SK-MEL-5 (cell line): ENCODE measurements at regions not wholly inside any gene's neighbourhood (a gene's known extent, or its start where the extent isn't known, plus 50 kb on each side); places are given as distances from the start of the nearest gene placed in this dataset.
"Not testable (repeated sequence)": the region's sequence is repeated elsewhere in the genome, so short reads cannot be mapped to it uniquely, and the experiment has no call there.

Experiments
- DNase-seq: peaks from one replicate; pipeline ENCODE4 v3.0.0-alpha.2; 2016; ENCODE audit warnings: low read depth, low spot score
- in situ Hi-C: cut with HindIII; loops from 2 replicates; pipeline ENCODE4 v1.10.0; 2016; ENCODE audit warnings: low sequenced_read_pairs, high pct_unique_total_duplicates, low pct_unique_long_range_greater_than_20kb

DNA sequence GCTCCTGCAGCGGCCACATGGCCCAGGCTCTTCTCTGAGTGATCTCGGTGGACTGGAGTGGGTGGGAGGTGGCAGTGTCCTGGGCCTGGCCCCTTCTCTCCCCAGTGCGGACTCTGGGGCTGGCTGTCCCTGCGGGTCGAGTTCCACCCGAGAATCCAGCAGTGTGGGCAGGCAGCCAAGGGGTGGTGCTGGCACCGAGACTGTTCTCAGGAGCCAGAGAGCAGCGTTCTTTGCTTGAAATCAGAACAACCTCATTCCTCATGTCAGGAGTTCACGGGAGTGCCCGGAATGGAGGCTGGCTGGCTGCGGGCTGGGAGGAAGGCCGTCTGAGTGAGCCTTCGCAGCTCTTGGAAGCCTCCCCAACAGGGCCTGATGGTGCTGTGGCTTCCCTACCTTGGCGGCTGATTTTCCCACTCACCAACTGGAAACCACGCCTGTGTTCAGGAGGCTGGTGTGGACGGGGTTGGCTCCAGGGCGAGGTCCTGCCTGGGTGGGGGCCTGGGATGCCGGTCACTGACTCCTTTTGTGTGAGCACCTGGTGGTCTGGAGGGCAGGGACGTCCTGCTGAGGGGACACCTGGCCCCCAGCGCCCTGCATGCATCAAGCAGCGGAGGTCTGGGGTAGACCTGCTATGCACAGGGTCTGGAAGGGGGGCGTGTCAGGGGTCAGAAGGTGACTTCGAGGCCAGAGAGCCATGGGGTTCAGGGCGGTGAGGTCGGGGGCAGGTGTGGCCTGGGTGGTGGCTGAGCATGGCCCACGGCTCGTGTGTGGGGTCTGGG lies 137.6 kb downstream of the TMEM121 start:
- DNase-seq, in situ Hi-C loops: not testable (repeated sequence)

DNA sequence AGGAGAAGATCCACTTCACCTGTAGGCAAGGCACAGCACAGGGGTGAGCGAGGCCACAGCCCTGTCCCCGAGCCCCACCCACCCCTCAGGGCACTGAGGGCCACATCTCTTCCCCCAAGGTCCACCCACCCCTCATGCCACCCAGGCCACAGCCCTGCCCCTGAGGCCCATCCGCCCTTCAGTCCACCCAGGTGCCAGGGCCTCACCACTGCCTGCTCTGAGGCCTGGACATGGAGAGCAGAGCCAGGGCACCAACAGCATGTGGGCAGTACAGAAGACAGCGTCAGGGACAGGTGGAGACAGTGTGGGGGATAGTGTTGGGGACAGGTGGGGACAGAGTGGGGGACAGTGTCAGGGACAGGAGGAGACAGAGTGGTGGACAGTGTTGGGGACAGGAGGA lies 138.3 kb downstream of the TMEM121 start:
- no peak for DNase-seq
- in situ Hi-C loops, result no loop called here

DNA sequence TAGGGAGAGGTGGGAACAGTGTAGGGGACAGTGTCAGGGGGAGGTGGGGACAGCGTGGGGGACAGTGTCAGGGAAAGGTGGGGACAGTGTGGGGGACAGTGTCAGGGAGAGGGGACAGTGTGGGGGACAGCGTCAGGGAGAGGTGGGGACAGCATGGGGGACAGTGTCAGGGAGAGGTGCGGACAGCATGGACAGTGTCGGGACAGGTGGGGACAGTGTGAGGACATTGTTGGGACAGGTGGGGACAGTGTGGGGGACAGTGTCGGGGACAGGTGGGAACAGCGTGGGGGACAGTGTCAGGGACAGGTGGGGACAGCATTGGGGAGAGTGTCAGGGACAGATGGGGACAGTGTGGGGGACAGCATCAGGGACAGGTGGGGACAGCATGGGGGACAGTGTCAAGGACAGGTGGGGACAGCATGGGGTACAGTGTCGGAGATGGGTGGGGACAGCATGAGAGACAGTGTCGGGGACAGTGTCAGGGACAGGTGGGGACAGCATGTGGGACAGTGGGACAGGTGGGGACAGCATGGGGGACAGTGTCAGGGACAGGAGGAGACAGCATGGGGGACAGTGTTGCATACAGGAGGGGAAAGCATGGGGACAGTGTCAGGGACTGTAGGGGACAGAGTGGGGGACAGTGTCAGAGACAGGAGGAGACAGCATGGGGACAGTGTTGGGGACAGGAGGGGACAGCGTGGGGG lies 139.0 kb downstream of the TMEM121 start:
- in situ Hi-C loops, result no loop called here
- DNase-seq, result no peak

DNA sequence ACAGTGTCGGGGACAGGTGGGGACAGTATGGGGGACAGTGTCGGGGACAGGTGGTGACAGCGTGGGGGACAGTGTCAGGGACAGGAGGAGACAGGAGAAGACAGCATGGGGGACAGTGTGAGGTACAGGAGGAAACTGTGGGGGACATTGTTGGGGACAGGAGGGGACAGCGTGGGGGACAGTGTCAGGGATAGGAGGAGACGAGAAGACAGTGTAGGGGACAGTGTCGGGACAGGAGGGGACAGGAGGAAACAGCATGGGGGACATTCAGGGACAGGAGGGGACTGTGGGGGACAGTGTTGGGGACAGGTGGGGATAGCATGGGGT lies 139.5 kb downstream of the TMEM121 start:
- DNase-seq, result no peak
- in situ Hi-C loops, result no loop called here

DNA sequence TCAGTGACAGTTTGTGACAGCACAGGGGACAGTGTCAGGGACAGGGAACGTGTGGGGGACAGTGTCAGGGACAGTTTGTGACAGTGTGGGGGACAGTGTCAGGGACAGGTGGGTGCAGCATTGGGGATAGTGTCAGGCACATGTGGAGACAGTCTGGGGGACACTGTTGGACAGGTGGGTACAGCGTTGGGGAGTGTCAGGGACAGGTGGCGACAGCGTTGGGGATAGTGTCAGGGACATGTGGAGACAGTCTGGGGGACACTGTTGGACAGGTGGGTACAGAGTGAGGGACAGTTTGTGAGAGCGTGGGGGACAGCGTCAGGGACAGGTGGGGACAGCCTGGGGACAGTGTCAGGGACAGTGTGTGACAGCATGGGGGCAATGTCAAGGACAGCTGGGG lies 140.0 kb downstream of the TMEM121 start:
- in situ Hi-C loops, result no loop called here
- DNase-seq, result no peak

- DNase-seq, in situ Hi-C loops: not testable (repeated sequence)
Observed at GRCh38 chr14:105666991-105667662, 140.7 kb downstream of the TMEM121 start.

DNA sequence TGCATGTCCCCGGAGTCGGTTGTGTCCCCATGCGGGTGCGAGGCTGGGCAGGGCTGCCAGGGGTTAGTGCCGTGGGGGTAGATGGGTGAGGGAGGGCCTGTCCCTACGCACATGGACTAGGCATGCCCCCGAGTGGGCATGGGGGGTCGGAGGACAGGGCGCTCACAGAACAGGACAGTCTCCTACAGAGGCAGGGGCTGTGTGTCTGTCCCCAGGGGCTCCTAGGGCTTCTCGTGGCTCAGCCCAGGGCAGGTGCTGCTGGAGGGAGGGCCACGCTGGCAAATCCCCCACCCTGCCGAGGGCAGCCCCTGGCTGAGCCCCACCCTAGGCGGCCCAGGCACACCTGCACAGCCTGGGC lies 141.3 kb downstream of the TMEM121 start:
- in situ Hi-C loops, DNase-seq: not testable (repeated sequence)

DNA sequence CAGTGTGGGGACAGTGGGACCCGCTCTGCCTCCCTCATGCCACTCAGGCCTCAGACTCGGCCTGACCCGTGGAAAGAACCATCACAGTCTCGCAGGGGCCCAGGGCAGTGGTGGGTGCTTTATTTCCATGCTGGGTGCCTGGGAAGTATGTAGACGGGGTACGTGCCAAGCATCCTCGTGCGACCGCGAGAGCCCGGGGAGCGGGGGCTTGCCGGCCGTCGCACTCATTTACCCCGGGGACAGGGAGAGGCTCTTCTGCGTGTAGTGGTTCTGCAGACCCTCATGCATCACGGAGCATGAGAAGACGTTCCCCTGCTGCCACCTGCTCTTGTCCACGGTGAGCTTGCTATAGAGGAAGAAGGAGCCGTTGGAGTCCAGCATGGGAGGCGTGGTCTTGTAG lies 141.6 kb downstream of the TMEM121 start:
- in situ Hi-C loops, DNase-seq: not testable (repeated sequence)

DNA sequence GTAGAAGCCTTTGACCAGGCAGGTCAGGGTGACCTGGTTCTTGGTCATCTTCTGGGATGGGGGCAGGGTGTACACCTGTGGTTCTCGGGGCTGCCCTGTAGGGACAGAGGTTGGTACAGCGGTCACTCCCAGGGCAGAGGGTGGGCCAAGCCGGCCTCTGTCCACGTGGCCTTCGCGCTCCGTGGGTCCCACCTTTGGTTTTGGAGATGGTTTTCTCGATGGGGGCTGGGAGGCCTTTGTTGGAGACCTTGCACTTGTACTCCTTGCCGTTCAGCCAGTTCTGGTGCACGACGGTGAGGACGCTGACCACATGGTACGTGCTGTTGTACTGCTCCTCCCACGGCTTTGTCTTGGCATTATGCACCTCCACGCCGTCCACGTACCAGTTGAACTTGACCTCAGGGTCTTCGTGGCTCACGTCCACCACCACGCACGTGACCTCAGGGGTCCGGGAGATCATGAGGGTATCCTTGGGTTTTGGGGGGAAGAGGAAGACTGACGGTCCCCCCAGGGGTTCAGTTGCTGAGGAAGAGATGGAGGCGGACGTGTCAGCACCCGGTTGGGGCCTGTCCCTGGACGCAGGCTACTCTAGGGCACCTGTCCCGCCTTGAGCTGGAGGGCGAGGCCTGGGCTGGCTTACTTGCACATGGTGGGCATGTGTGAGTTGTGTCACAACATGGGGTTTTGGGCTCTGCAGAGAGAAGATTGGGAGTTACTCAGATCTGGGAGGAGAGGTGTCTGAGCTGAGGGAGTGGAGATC lies 142.3 kb downstream of the TMEM121 start:
- DNase-seq, in situ Hi-C loops: not testable (repeated sequence)

DNA sequence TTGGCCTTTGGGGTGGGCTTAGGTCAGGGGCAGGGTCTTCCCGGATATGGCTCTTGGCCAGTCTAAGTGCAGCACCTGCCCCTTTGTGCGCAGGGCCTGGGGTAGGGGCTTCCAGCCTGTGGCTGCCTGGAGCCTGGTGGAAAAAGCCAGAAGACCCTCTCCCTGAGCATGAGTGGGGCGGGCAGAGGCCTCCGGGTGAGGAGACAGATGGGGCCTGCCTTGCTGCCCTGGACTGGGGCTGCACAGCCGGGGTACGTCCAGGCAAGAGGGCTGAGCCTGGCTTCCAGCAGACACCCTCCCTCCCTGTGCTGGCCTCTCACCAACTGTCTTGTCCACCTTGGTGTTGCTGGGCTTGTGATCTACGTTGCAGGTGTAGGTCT lies 142.8 kb downstream of the TMEM121 start:
- DNase-seq, in situ Hi-C loops: not testable (repeated sequence)

- in situ Hi-C loops, DNase-seq: not testable (repeated sequence)
Observed at GRCh38 chr14:105669646-105670045, 143.3 kb downstream of the TMEM121 start.

- in situ Hi-C loops, DNase-seq: not testable (repeated sequence)
Observed at GRCh38 chr14:105672450-105673200, 146.2 kb downstream of the TMEM121 start.

DNA sequence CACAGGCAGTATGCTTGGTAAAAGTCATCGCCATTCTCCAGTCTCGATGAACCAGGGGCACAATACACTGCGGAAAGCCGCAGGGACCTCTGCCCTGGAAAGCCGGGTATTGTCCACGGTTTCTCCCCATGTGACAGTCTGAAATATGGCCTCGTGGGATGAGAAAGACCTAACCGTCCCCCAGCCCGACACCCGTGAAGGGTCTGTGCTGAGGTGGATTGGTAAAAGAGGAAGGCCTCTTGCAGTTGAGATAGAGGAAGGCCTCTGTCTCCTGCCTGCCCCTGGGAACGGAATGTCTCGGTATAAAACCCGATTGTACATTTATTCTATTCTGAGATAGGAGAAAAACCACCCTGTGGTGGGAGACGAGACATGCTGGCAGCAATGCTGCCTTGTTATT lies 149.1 kb downstream of the TMEM121 start:
- in situ Hi-C loops, result not testable (repeated sequence)

GRCh38 chr14:105675905-105676670 lies 149.7 kb downstream of the TMEM121 start:
- in situ Hi-C loops, result not testable (repeated sequence)

More for the DNA sequence above, 149.1 kb downstream of the TMEM121 start:
- not testable (repeated sequence) for DNase-seq

DNA sequence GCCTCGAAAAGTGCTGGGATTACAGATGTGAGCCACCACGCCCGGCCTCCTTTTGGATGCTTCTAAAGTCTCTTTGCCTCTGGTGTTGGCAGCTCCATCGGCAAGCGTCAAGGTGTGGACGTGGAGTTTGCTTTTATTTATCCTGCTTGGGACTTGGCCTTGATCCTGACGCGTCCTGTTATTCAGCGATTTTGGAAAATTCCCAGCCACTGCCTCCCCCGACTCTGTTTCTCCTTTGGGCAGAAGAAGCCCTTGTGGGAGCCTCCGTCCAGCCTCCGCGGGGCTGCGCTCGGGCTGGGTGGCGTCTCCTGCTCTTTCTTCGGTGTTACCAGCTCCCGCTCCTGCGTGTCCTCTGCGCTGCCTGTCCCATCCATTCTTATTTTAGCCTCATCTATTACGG lies 151.7 kb downstream of the TMEM121 start:
- DNase-seq, in situ Hi-C loops: not testable (repeated sequence)

More at GRCh38 chr14:105675905-105676670, 149.7 kb downstream of the TMEM121 start:
- DNase-seq, result not testable (repeated sequence)
